Right lobe of liver (tissue), 6 donors: ENCODE measurements at regions not wholly inside any gene's neighbourhood (a gene's known extent, or its start where the extent isn't known, plus 50 kb on each side); places are given as distances from the start of the nearest gene placed in this dataset.

Experiments
- ATAC-seq, 4 donors: fragments of 200-7000 bp; cut with Tn5 transposase; one replicate each; pipeline ENCODE4 v1.9.1; 2020; ENCODE audit warnings: mild to moderate bottlenecking in 4 of 4, moderate library complexity in 4 of 4
- DNase-seq, 3 donors: peaks; one replicate each; pipeline ENCODE4 v3.0.0-alpha.2; 2020
- H3K27ac ChIP-seq, 3 donors: fragments of 200-600 bp; one replicate each; pipeline ENCODE4 v1.8.0; 2022
- H3K27me3 ChIP-seq, 2 donors: fragments of 200-600 bp; one replicate each; pipeline ENCODE4 v1.8.0; 2022
- H3K36me3 ChIP-seq, 4 donors: fragments of 200-600 bp; sonication (generic) in 1 of 4; one replicate each; pipeline versions ENCODE4 v1.5.1 to v1.8.0; 2017 to 2022; ENCODE audit warnings: control low read depth in 1 of 4
- H3K4me1 ChIP-seq, 4 donors: fragments of 200-600 bp; sonication (generic) in 1 of 4; one replicate each; pipeline versions ENCODE4 v1.5.1 to v1.8.0; 2017 to 2022; ENCODE audit warnings: control low read depth in 1 of 4
- H3K4me3 ChIP-seq, 3 donors: fragments of 200-600 bp; one replicate each; pipeline ENCODE4 v1.8.0; 2022
- H3K9me3 ChIP-seq, 4 donors: fragments of 200-600 bp; sonication (generic) in 1 of 4; one replicate each; pipeline versions ENCODE4 v1.5.1 to v1.8.0; 2017 to 2022; ENCODE audit warnings: control low read depth in 1 of 4
- CTCF ChIP-seq, 4 donors: fragments of 200-600 bp in 3 of 4; fragments of 450-650 bp in 1 of 4; IDR thresholded peaks; one replicate each; pipeline versions ENCODE4 v1.5.1 to v1.8.0; 2016 to 2022; ENCODE audit warnings: antibody characterized with exemption in 4 of 4, mild to moderate bottlenecking in 2 of 4
- POLR2A ChIP-seq: fragments of 450-650 bp; IDR thresholded peaks from one replicate; pipeline ENCODE4 v1.6.1; 2017; ENCODE audit warnings: antibody characterized with exemption, mild to moderate bottlenecking
- WGBS: methylation state at CpG from one replicate; pipeline ENCODE4 v1.1.6; 2018; ENCODE audit warnings: low coverage, low lambda C conversion rate; ENCODE audit not compliant: insufficient coverage; ENCODE audit errors: missing lambda C conversion rate; 5-methylcytosine and 5-hydroxymethylcytosine counted together
- intact Hi-C, 2 donors: fragments of 100-400 bp; cut with DNase I; formaldehyde crosslinking; loops; one replicate each; pipeline versions ENCODE4 v1.11.2 to v1.14.1; 2022
- donor health status: DM: no; HTN: yes; CAD: no.
- donor health status: DM: no; HTN: no; CAD: no.
- donor health status: DM: no; HTN: no; CAD: no.
- donor health status: DM: no; HTN: yes; CAD: no.
- donor health status: DM: no; HTN: yes; CAD: no.

- no peaks in the 10 kb centered on the region for H3K9me3 ChIP-seq
- intact Hi-C loops = no loop called here
- no peak overlapping the region for H3K4me3 ChIP-seq
- H3K27ac ChIP-seq = peak overlapping the region; percentile 2 to 68 (median 34)
- no peaks in the 10 kb centered on the region for H3K27me3 ChIP-seq
- DNase-seq (no peak), ATAC-seq (peak; percentile 72 to 78 (median 72))
- no peaks in the 10 kb centered on the region for H3K36me3 ChIP-seq
- H3K4me1 ChIP-seq = no peaks in the 10 kb centered on the region
- WGBS = 28% methylated on average over 4 of the region's 4 CpGs
- TF ChIP-seq CTCF (IDR thresholded peaks at IDR 0.05) = no peak
- no peak for TF ChIP-seq POLR2A
Observed at GRCh38 chr6:25179051-25179778, 100.0 kb upstream of the CARMIL1 start.

- Histone ChIP-seq H3K27me3 (no peaks in the 10 kb centered on the region), H3K36me3 (no peaks in the 10 kb centered on the region), H3K4me3 (no peak overlapping the region), H3K4me1 (no peaks in the 10 kb centered on the region), H3K27ac (peak overlapping the region in 1 of 3 donors; percentile 68), H3K9me3 (no peaks in the 10 kb centered on the region)
- TF ChIP-seq POLR2A (no peak), CTCF (IDR thresholded peaks at IDR 0.05) (no peak)
- DNase-seq = no peak
- intact Hi-C loops = no loop called here
- ATAC-seq = peak in 1 of 4 donors; percentile 31
- 82% methylated on average over 9 of the region's 11 CpGs for WGBS
Observed at GRCh38 chr6:25180630-25181349, 98.4 kb upstream of the CARMIL1 start.

GRCh38 chr6:25181350-25181724 is 97.8 kb upstream of the CARMIL1 start:
- intact Hi-C loops = no loop called here
- DNase-seq = no peak
- no peak overlapping the region for H3K27ac ChIP-seq
- no peaks in the 10 kb centered on the region for H3K4me1 ChIP-seq
- TF ChIP-seq POLR2A (no peak), CTCF (IDR thresholded peaks at IDR 0.05) (no peak)
- no peak for ATAC-seq
- no peaks in the 10 kb centered on the region for H3K9me3 ChIP-seq
- H3K4me3 ChIP-seq = no peak overlapping the region
- 78% methylated on average over 1 of the region's 4 CpGs for WGBS
- H3K27me3 ChIP-seq = no peaks in the 10 kb centered on the region
- no peaks in the 10 kb centered on the region for H3K36me3 ChIP-seq

- TF ChIP-seq CTCF (IDR thresholded peaks at IDR 0.05) = no peak
- no peak for TF ChIP-seq POLR2A
- H3K4me1 ChIP-seq = no peaks in the 10 kb centered on the region
- no peaks in the 10 kb centered on the region for H3K9me3 ChIP-seq
- H3K4me3 ChIP-seq = no peak overlapping the region
- DNase-seq = no peak
- H3K36me3 ChIP-seq = no peaks in the 10 kb centered on the region
- WGBS = 92% methylated on average over 1 of the region's 1 CpG
- no peaks in the 10 kb centered on the region for H3K27me3 ChIP-seq
- H3K27ac ChIP-seq = no peak overlapping the region
- intact Hi-C loops = no loop called here
- peak in 2 of 4 donors; percentile 51 to 54 for ATAC-seq
Observed at GRCh38 chr6:25181923-25182322, 97.3 kb upstream of the CARMIL1 start.
